Uterus (tissue), 3 donors: ENCODE measurements at regions not wholly inside any gene's neighbourhood (a gene's known extent, or its start where the extent isn't known, plus 50 kb on each side); places are given as distances from the start of the nearest gene placed in this dataset.
"Not testable (repeated sequence)": the region's sequence is repeated elsewhere in the genome, so short reads cannot be mapped to it uniquely, and the experiment has no call there.

Experiments
- DNase-seq, 2 donors: peaks; one replicate each; pipeline ENCODE4 v3.0.0-alpha.2; 2019 to 2020
- H3K27ac ChIP-seq, 2 donors: fragments of 200-600 bp; sonication (generic); 1 replicate in 1 of 2; 2 replicates in 1 of 2; pipeline ENCODE4 v1.5.1; 2016 to 2018
- H3K27me3 ChIP-seq, 2 donors: fragments of 200-600 bp; sonication (generic); one replicate each; pipeline ENCODE4 v1.5.1; 2018 to 2019; ENCODE audit warnings: control low read depth in 1 of 2
- H3K36me3 ChIP-seq, 2 donors: fragments of 200-600 bp; sonication (generic); one replicate each; pipeline ENCODE4 v1.5.1; 2019; ENCODE audit warnings: control low read depth in 1 of 2
- H3K4me1 ChIP-seq, 2 donors: fragments of 200-600 bp; sonication (generic); one replicate each; pipeline ENCODE4 v1.5.1; 2018 to 2019; ENCODE audit warnings: control low read depth in 1 of 2
- H3K4me3 ChIP-seq, 2 donors: fragments of 200-600 bp; sonication (generic); 1 replicate in 1 of 2; 2 replicates in 1 of 2; pipeline ENCODE4 v1.5.1; 2018 to 2019; ENCODE audit warnings: mild to moderate bottlenecking in 1 of 2
- H3K9me3 ChIP-seq, 2 donors: fragments of 200-600 bp; sonication (generic); one replicate each; pipeline ENCODE4 v1.5.1; 2019; ENCODE audit warnings: control low read depth in 1 of 2
- CTCF ChIP-seq, 4 experiments: fragments of 200-600 bp in 2 of 4; fragments of 450-650 bp in 2 of 4; sonication (generic) in 2 of 4; IDR thresholded peaks; one replicate each; pipeline ENCODE4 v1.5.1; 2016 to 2019; ENCODE audit warnings: antibody characterized with exemption in 4 of 4, mild to moderate bottlenecking in 2 of 4, moderate library complexity in 1 of 4
- POLR2A ChIP-seq, 2 donors: fragments of 450-650 bp; IDR thresholded peaks; one replicate each; pipeline ENCODE4 v1.6.1; 2016; ENCODE audit warnings: antibody characterized with exemption in 2 of 2, mild to moderate bottlenecking in 1 of 2, moderate library complexity in 1 of 2
- intact Hi-C: fragments of 100-400 bp; cut with DNase I; formaldehyde crosslinking; loops from one replicate; pipeline ENCODE4 v1.15.1; 2023; ENCODE audit warnings: low total_unique reads
- donor health status: DM: yes; HTN: yes; CAD: no.

DNA sequence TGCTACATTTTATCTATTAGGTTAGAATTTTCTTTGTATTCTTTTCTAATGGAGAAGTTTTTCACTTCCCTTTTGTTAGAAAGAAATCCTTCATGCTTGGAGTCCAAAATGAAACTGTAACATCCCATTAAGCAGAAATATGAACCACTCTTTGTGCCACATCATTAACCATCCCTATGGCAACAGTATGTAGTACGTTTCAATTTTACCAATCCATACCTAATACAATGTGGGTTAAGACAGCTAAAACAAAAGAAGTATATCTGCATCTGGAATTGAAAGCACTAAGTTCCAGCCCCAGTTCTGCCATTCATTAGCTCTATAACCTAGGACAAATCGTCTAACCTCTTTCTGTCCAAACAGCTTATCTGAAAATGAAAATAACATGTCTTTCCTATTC is 409.2 kb upstream of the SPHKAP start:
- Histone ChIP-seq H3K27me3 (no peaks in the 10 kb centered on the region), H3K9me3 (no peaks in the 10 kb centered on the region), H3K4me1 (no peaks in the 10 kb centered on the region), H3K36me3 (no peaks in the 10 kb centered on the region), H3K4me3 (no peak overlapping the region), H3K27ac (no peak overlapping the region)
- no peak for DNase-seq
- TF ChIP-seq POLR2A (IDR thresholded peaks at IDR 0.05) (no peak), CTCF (IDR thresholded peaks at IDR 0.05) (no peak)
- intact Hi-C loops: no loop called here

GRCh38 chr2:228589115-228589514 is 407.6 kb upstream of the SPHKAP start:
- no peak overlapping the region for H3K27ac ChIP-seq
- H3K4me1 ChIP-seq: no peaks in the 10 kb centered on the region
- TF ChIP-seq POLR2A (IDR thresholded peaks at IDR 0.05) (no peak), CTCF (IDR thresholded peaks at IDR 0.05) (no peak)
- intact Hi-C loops: no loop called here
- DNase-seq: no peak
- H3K27me3 ChIP-seq: no peaks in the 10 kb centered on the region
- H3K36me3 ChIP-seq: no peaks in the 10 kb centered on the region
- H3K4me3 ChIP-seq: no peak overlapping the region
- H3K9me3 ChIP-seq: no peaks in the 10 kb centered on the region

GRCh38 chr2:228581731-228582130 is 400.2 kb upstream of the SPHKAP start:
- Histone ChIP-seq H3K36me3 (no peaks in the 10 kb centered on the region), H3K4me3 (no peak overlapping the region), H3K27ac (no peak overlapping the region), H3K4me1 (no peaks in the 10 kb centered on the region), H3K27me3 (no peaks in the 10 kb centered on the region), H3K9me3 (no peaks in the 10 kb centered on the region)
- intact Hi-C loops: no loop called here
- no peak for DNase-seq
- no peak for TF ChIP-seq POLR2A (IDR thresholded peaks at IDR 0.05)
- TF ChIP-seq CTCF (IDR thresholded peaks at IDR 0.05): no peak

DNA sequence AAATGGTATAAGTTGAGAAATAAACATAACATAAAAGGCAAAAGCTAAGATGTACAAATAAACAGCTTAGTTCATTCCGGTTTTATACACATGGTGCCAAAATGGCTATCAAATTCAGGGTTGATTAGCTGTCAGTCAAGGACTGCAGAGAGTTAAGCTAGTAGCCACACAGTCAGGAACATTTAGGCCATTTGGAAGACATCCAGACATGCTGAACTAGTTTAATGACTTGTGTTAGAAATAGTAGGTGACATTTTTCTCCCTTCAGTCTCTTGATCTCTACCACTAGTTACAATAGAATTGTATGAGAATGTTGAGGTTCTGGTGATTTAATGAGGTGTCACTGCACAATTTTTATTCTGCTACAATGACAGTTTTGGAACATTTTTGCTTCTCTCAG is 394.4 kb upstream of the SPHKAP start:
- H3K27ac ChIP-seq: no peak overlapping the region
- no peaks in the 10 kb centered on the region for H3K27me3 ChIP-seq
- H3K4me3 ChIP-seq: no peak overlapping the region
- no peaks in the 10 kb centered on the region for H3K36me3 ChIP-seq
- H3K9me3 ChIP-seq: no peaks in the 10 kb centered on the region
- TF ChIP-seq POLR2A (IDR thresholded peaks at IDR 0.05): no peak
- TF ChIP-seq CTCF (IDR thresholded peaks at IDR 0.05): no peak
- intact Hi-C loops: no loop called here
- no peak for DNase-seq
- no peaks in the 10 kb centered on the region for H3K4me1 ChIP-seq

GRCh38 chr2:228568275-228568674 is 386.8 kb upstream of the SPHKAP start:
- H3K9me3 ChIP-seq, DNase-seq, intact Hi-C loops, H3K27me3 ChIP-seq, H3K4me3 ChIP-seq, H3K36me3 ChIP-seq, H3K27ac ChIP-seq, H3K4me1 ChIP-seq: not testable (repeated sequence)

DNA sequence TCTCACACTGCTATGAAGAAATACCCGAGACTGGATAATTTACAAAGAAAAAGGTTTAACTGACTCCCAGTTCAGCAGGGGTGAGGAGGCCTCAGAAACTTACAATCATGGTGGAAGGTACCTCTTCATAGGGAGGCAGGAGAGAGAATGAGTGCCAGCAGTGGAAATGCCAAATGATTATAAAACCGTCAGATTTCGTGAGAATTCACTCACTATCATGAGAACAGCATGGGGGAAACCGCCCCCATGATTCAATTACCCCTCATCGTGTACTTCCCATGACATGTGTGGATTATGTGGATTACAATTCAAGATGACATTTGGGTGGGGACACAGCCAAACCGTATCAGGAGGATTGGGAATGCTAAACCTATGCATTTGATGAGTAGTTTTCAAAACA is 380.3 kb upstream of the SPHKAP start:
- DNase-seq: no peak
- no peaks in the 10 kb centered on the region for H3K36me3 ChIP-seq
- H3K27ac ChIP-seq: no peak overlapping the region
- H3K4me3 ChIP-seq: no peak overlapping the region
- no peaks in the 10 kb centered on the region for H3K27me3 ChIP-seq
- H3K4me1 ChIP-seq: no peaks in the 10 kb centered on the region
- TF ChIP-seq POLR2A (IDR thresholded peaks at IDR 0.05) (no peak), CTCF (IDR thresholded peaks at IDR 0.05) (no peak)
- intact Hi-C loops: no loop called here
- no peaks in the 10 kb centered on the region for H3K9me3 ChIP-seq
